Ureter (tissue), 1 donor: ENCODE measurements at regions not wholly inside any gene's neighbourhood (a gene's known extent, or its start where the extent isn't known, plus 50 kb on each side); places are given as distances from the start of the nearest gene placed in this dataset.
"Not testable (repeated sequence)": the region's sequence is repeated elsewhere in the genome, so short reads cannot be mapped to it uniquely, and the experiment has no call there.

Source experiments
- DNase-seq: peaks from one replicate; pipeline ENCODE4 v3.0.0-alpha.2; 2020; ENCODE audit warnings: low spot score
- donor health status: DM: yes; HTN: yes; CAD: no.

- DNase-seq: no peak
Measured at GRCh38 chr13:109400624-109401257, 385.6 kb downstream of the IRS2 start.

- DNase-seq: no peak
Measured at GRCh38 chr13:109400209-109400608, 386.2 kb downstream of the IRS2 start.

GRCh38 chr13:109398071-109398470, 388.3 kb downstream of the IRS2 start:
- not testable (repeated sequence) for DNase-seq

GRCh38 chr13:109397285-109397684, 389.1 kb downstream of the IRS2 start:
- no peak for DNase-seq

GRCh38 chr13:109396266-109396665, 390.1 kb downstream of the IRS2 start:
- DNase-seq: no peak

GRCh38 chr13:109395014-109395413, 391.4 kb downstream of the IRS2 start:
- DNase-seq: no peak

- no peak for DNase-seq
Measured at GRCh38 chr13:109394311-109394988, 391.9 kb downstream of the IRS2 start.

GRCh38 chr13:109393045-109393444, 393.3 kb downstream of the IRS2 start:
- DNase-seq: no peak

- no peak for DNase-seq
Measured at GRCh38 chr13:109390391-109390790, 396.0 kb downstream of the IRS2 start.

- no peak for DNase-seq
Measured at GRCh38 chr13:109389892-109390345, 396.5 kb downstream of the IRS2 start.

GRCh38 chr13:109389456-109389855, 396.9 kb downstream of the IRS2 start:
- no peak for DNase-seq

GRCh38 chr13:109387471-109387870, 398.9 kb downstream of the IRS2 start:
- DNase-seq: no peak

GRCh38 chr13:109385242-109385560, 401.2 kb downstream of the IRS2 start:
- DNase-seq: no peak

- no peak for DNase-seq
Measured at GRCh38 chr13:109384491-109385241, 401.7 kb downstream of the IRS2 start.

- DNase-seq: no peak
Measured at GRCh38 chr13:109383683-109384082, 402.7 kb downstream of the IRS2 start.

GRCh38 chr13:109381546-109382180, 404.7 kb downstream of the IRS2 start:
- no peak for DNase-seq

- DNase-seq: no peak
Measured at GRCh38 chr13:109380457-109380856, 405.9 kb downstream of the IRS2 start.

GRCh38 chr13:109379930-109380329, 406.5 kb downstream of the IRS2 start:
- no peak for DNase-seq

GRCh38 chr13:109376936-109377335, 409.4 kb downstream of the IRS2 start:
- DNase-seq: no peak

- no peak for DNase-seq
Measured at GRCh38 chr13:109374609-109375200, 411.7 kb downstream of the IRS2 start.

- DNase-seq: no peak
Measured at GRCh38 chr13:109372666-109373065, 413.7 kb downstream of the IRS2 start.

- no peak for DNase-seq
Measured at GRCh38 chr13:109371066-109371465, 415.3 kb downstream of the IRS2 start.
